ENCODE measurements at regions not wholly inside any gene's neighbourhood (a gene's known extent, or its start where the extent isn't known, plus 50 kb on each side); places are given as distances from the start of the nearest gene placed in this dataset.

GRCh38 chr1:219478811-219479210 lies 134.1 kb downstream of the ZC3H11B start:
- CTCF ChIA-PET, result interaction anchor here (1.6 kb wide), 1 partner anchor 10 kb away, joined by 5 read pairs; no protein-coding TSS in a partner anchor
- Mint-ChIP-seq H3K27ac (no peak overlapping the region), H3K4me3 (no peak overlapping the region), H3K4me1 (peaks cover 7% of the 10 kb centered on the region), H3K27me3 (no peaks in the 10 kb centered on the region), H3K9me3 (ENCODE audit: low read depth) (no peaks in the 10 kb centered on the region), H3K36me3 (no peaks in the 10 kb centered on the region)
- ATAC-seq (no peak), DNase-seq (no peak)

DNA sequence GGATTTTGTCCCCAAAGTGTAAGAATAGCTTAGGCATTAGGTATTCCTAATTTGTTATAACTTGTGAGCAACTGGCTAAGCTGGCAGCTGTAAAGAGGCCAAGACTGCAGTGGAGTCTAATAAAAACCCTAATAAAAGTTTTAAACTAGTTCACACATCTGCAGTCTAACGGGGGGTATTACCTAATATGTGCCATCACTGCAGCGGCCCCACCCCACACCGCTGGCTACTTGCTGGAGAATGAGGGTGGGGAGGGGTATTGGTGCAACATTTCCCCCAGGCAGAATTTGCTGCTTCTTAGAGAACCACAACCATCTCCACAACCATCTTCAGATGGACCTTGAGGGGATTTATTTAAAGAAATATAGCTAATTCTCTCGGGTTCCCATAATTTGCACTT lies 135.0 kb downstream of the ZC3H11B start:
- Mint-ChIP-seq H3K4me1 (peaks cover 7% of the 10 kb centered on the region), H3K27ac (no peak overlapping the region), H3K36me3 (no peaks in the 10 kb centered on the region), H3K9me3 (ENCODE audit: low read depth) (no peaks in the 10 kb centered on the region), H3K27me3 (no peaks in the 10 kb centered on the region), H3K4me3 (no peak overlapping the region)
- no peak for ATAC-seq
- no peak for DNase-seq
- CTCF ChIA-PET, result interaction anchor here (1.6 kb wide), 1 partner anchor 9 kb away, joined by 5 read pairs; no protein-coding TSS in a partner anchor

DNA sequence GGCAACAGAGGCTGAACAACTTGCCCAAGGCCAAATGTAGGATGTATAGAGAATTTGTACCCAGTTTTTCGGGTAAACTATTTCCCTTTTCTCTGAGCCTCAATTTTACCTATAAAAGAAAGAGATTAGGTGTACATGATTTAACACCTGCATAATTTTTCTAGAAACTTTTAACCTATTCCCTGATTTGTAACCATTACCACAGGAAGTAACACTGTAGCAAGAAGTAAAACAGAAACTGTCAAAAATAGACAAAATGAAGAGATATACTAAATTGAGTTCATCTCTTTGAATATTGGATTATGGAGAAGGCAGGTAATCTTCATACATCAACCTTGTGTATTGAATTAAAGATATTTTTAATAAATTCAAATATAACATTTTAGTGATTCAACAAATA lies 136.2 kb downstream of the ZC3H11B start:
- Mint-ChIP-seq H3K4me3 (no peak overlapping the region), H3K36me3 (no peaks in the 10 kb centered on the region), H3K27ac (no peak overlapping the region), H3K27me3 (no peaks in the 10 kb centered on the region), H3K9me3 (ENCODE audit: low read depth) (no peaks in the 10 kb centered on the region), H3K4me1 (peaks cover 7% of the 10 kb centered on the region)
- DNase-seq, result no peak
- CTCF ChIA-PET, result no interaction called here
- ATAC-seq, result no peak

DNA sequence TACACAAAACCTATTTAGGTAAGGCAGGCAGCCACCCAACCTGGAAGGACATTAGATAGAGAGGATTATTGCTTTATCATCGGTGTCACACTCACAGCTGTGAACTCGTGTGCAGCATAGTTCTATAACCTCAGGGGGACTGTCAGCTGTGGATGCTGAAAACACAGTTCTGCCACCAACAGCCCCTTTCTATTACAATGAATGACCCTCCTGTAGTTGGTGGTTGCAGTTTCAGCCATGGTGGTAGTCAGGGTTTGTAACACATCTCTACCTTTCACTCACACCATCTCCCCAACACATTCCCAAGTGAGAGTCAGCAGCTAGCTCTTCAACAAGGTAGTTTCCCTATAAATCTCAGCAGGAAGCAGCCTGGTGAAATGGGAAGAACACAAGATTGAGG lies 136.8 kb downstream of the ZC3H11B start:
- no peak overlapping the region for H3K4me3 Mint-ChIP-seq
- DNase-seq (no peak), ATAC-seq (no peak)
- H3K9me3 Mint-ChIP-seq (ENCODE audit: low read depth), result no peaks in the 10 kb centered on the region
- H3K27ac Mint-ChIP-seq, result no peak overlapping the region
- CTCF ChIA-PET, result no interaction called here
- peaks cover 7% of the 10 kb centered on the region for H3K4me1 Mint-ChIP-seq
- no peaks in the 10 kb centered on the region for H3K36me3 Mint-ChIP-seq
- no peaks in the 10 kb centered on the region for H3K27me3 Mint-ChIP-seq

- Mint-ChIP-seq H3K9me3 (ENCODE audit: low read depth) (no peaks in the 10 kb centered on the region), H3K27ac (no peak overlapping the region), H3K36me3 (no peaks in the 10 kb centered on the region), H3K4me1 (peaks cover 7% of the 10 kb centered on the region), H3K4me3 (no peak overlapping the region), H3K27me3 (no peaks in the 10 kb centered on the region)
- CTCF ChIA-PET, result no interaction called here
- no peak for ATAC-seq
- DNase-seq, result no peak
Measured at GRCh38 chr1:219472596-219472995, 140.3 kb downstream of the ZC3H11B start.

GRCh38 chr1:219467524-219467923 lies 145.4 kb downstream of the ZC3H11B start:
- H3K36me3 Mint-ChIP-seq, result no peaks in the 10 kb centered on the region
- H3K27ac Mint-ChIP-seq, result no peak overlapping the region
- no peak for ATAC-seq
- no peaks in the 10 kb centered on the region for H3K9me3 Mint-ChIP-seq (ENCODE audit: low read depth)
- CTCF ChIA-PET, result no interaction called here
- H3K27me3 Mint-ChIP-seq, result no peaks in the 10 kb centered on the region
- no peak overlapping the region for H3K4me3 Mint-ChIP-seq
- H3K4me1 Mint-ChIP-seq, result no peaks in the 10 kb centered on the region
- no peak for DNase-seq

DNA sequence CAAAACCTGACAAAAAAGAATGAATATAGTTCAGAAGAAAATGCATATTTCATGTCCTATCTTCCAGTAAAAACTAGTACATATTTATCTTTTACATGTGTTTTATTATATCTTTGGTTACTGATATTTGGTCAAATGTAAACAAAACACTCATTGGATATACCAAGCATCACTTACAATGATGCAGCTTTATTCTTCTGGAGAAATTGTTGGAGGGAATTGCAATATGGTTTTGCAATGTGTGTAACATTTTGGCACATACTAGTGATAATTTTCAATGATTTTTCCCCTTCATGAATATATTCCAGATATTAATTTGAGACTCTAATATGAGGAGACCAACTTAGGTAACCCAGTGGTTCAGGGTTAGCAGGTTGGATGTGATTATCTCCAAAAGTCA lies 146.1 kb downstream of the ZC3H11B start:
- no peak overlapping the region for H3K27ac Mint-ChIP-seq
- H3K9me3 Mint-ChIP-seq (ENCODE audit: low read depth), result no peaks in the 10 kb centered on the region
- no peaks in the 10 kb centered on the region for H3K36me3 Mint-ChIP-seq
- ATAC-seq (no peak), DNase-seq (no peak)
- no peak overlapping the region for H3K4me3 Mint-ChIP-seq
- CTCF ChIA-PET, result no interaction called here
- H3K4me1 Mint-ChIP-seq, result peaks cover 4% of the 10 kb centered on the region
- no peaks in the 10 kb centered on the region for H3K27me3 Mint-ChIP-seq

DNA sequence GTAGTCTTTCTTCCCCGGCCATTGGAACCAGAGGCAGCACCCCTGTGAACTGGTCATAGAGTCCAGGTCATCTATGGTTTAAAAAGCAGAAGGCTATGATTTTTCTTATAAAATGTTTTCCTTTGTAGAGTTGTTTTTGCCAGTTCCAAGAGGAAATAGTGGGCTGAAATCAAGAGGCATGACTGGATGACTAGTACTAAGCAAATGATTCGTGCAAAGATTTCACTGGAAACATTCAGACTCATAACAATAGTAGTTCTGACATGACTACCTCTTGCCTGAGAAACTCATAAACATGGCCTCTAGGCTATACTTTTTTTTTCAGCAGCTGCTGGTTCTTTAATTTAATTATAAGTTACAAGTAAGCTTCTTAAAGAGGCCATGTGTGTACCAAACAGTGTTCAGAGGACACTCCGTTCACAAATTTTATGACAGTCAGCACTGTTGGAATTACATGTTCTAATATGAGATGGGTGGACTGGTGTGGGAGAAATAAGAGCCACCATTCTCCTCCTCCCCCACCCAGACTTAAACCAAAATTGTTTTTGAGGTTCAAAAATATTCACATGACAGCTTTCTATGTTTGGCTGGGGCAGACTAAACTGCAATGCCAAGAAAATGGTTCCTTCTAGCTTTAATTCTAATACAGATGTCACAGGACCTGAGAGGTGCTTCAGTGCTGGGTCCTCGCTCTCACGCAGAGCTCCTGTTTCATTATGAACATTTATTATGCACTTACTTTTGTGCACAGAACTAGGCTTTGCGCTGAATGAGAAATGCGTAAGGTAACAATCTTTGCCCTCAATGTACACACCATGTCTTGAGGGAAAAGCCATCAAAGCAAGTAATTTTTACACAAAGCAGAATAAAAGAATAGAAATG lies 147.5 kb downstream of the ZC3H11B start:
- CTCF ChIA-PET, result no interaction called here
- DNase-seq (no peak), ATAC-seq (no peak)
- no peak overlapping the region for H3K4me3 Mint-ChIP-seq
- H3K27me3 Mint-ChIP-seq, result no peaks in the 10 kb centered on the region
- H3K9me3 Mint-ChIP-seq (ENCODE audit: low read depth), result no peaks in the 10 kb centered on the region
- no peaks in the 10 kb centered on the region for H3K36me3 Mint-ChIP-seq
- H3K27ac Mint-ChIP-seq, result no peak overlapping the region
- H3K4me1 Mint-ChIP-seq, result peaks cover 11% of the 10 kb centered on the region

DNA sequence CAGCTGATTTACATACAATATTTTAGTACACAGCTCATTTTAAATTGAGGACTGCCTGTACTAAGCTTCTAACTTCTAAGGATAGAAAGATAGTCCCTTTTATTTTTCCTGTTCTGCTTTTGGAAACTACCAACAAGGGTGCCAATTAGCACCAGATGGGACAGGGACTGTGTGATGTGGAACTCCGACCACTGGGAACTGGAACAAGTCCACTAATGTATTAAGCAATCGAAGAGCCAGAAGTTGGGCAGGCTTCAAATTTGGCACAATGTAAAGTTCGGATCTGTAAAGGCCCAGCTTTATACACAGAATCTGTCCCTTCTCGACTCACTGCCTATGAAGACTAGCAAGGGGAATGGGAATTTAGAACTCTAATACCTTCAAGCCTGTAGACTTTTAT lies 149.3 kb downstream of the ZC3H11B start:
- Mint-ChIP-seq H3K27ac (no peak overlapping the region), H3K9me3 (ENCODE audit: low read depth) (no peaks in the 10 kb centered on the region), H3K4me1 (peaks cover 11% of the 10 kb centered on the region), H3K4me3 (no peak overlapping the region), H3K27me3 (no peaks in the 10 kb centered on the region), H3K36me3 (no peaks in the 10 kb centered on the region)
- ATAC-seq, result no peak
- DNase-seq, result no peak
- CTCF ChIA-PET, result no interaction called here

- CTCF ChIA-PET, result no interaction called here
- DNase-seq (no peak), ATAC-seq (no peak)
- H3K36me3 Mint-ChIP-seq, result no peaks in the 10 kb centered on the region
- H3K27me3 Mint-ChIP-seq, result no peaks in the 10 kb centered on the region
- H3K4me1 Mint-ChIP-seq, result peaks cover 11% of the 10 kb centered on the region
- H3K4me3 Mint-ChIP-seq, result no peak overlapping the region
- H3K27ac Mint-ChIP-seq, result no peak overlapping the region
- H3K9me3 Mint-ChIP-seq (ENCODE audit: low read depth), result no peaks in the 10 kb centered on the region
Measured at GRCh38 chr1:219461981-219462400, 150.9 kb downstream of the ZC3H11B start.

DNA sequence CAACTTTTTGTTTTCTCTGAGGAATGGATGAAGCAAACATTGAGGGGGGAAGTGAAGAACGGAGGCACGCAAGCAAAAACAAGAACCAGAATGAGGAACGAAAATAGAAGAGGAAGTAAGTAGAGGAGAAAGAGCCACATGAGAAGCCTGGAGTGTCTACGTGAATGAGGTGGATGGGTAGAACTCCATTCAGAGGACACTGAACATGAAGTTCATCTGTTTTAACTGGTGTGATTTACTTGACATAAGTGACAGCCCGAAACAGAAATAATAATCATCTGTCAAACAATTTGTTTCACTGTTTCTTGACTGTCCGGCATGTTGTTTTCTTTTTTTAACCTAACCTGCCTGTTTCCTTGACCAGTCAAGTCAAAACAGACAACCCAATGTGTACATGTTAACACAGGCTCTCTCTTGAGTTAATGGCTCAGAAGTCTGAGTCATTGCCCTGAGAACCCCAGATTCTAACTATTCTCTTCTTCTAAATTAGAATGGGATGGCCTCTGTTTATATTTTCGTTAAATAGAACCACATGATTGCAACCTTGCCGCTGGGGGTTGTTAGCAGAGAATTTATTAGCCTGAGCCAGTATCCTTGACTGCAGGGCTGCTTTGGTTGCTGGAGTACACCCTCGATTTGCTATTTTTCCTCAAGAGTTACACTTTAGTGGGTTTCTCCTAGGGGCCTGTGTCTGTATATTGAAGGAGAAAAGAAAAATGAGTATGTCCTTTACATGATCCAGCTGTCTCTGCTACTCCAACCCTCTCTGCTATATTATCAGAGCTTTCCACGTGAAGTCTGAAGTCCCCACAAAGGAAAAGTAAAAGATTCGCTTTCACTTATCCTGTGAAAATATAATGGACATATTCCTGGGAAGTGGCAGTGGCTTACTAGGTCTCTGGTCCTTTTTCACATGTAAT lies 151.7 kb downstream of the ZC3H11B start:
- H3K27ac Mint-ChIP-seq, result no peak overlapping the region
- no peak overlapping the region for H3K4me3 Mint-ChIP-seq
- H3K36me3 Mint-ChIP-seq, result no peaks in the 10 kb centered on the region

DNA sequence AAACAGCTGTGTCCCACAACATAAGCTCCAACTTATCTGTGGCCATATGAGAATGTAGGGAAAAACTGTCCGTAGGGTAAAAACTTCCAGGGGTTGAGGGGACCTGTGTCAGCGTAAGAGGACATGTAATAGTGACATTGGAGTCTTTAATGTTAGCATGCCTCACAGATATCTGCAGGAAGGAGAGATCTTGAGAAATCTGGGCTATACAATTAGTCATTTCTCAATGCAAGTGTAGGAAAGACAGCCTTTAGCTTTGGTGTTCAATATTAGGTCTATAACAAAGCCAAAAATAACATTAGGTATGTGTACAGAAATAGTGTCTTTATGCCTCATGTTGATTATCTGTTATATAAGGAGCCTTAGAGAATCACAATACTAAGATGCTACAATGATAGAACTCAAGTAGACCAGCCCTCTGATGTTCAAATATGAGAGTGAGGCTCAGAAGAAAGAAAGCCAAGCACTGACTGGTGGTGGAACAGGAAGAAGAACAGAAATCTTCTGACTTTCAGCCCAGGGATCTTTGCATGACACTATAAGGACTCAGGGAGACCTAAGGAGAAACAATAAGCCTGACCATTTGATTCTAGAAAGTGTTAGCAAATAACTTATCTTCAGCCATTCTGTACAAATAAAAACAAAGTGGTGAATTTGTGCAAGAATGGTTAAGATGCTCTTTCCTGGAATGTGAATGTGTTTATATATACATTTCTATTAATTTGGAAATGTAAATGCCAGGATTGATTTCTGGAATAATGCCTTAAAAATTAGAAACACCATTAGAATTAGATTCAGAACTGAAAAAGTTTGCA lies 152.6 kb downstream of the ZC3H11B start:
- CTCF ChIA-PET, result no interaction called here
- ATAC-seq (no peak), DNase-seq (no peak)
- Mint-ChIP-seq H3K4me3 (no peak overlapping the region), H3K27ac (no peak overlapping the region), H3K36me3 (no peaks in the 10 kb centered on the region), H3K9me3 (ENCODE audit: low read depth) (no peaks in the 10 kb centered on the region), H3K4me1 (peaks cover 11% of the 10 kb centered on the region), H3K27me3 (no peaks in the 10 kb centered on the region)

More for the DNA sequence above, 151.7 kb downstream of the ZC3H11B start:
- CTCF ChIA-PET, result no interaction called here
- peaks cover 11% of the 10 kb centered on the region for H3K4me1 Mint-ChIP-seq
- H3K27me3 Mint-ChIP-seq, result no peaks in the 10 kb centered on the region
- ATAC-seq (no peak), DNase-seq (no peak)
- no peaks in the 10 kb centered on the region for H3K9me3 Mint-ChIP-seq (ENCODE audit: low read depth)

GRCh38 chr1:219459351-219460080 lies 153.4 kb downstream of the ZC3H11B start:
- DNase-seq (no peak), ATAC-seq (no peak)
- CTCF ChIA-PET, result no interaction called here
- no peaks in the 10 kb centered on the region for H3K9me3 Mint-ChIP-seq (ENCODE audit: low read depth)
- H3K4me1 Mint-ChIP-seq, result peaks cover 11% of the 10 kb centered on the region
- no peaks in the 10 kb centered on the region for H3K27me3 Mint-ChIP-seq
- H3K36me3 Mint-ChIP-seq, result no peaks in the 10 kb centered on the region
- no peak overlapping the region for H3K4me3 Mint-ChIP-seq
- no peak overlapping the region for H3K27ac Mint-ChIP-seq

All from activated CD8-positive, alpha-beta memory T cell treated with anti-CD3 and anti-CD28 coated beads, Interleukin-2, amount 10 ng/mL, durations not matched to agents 7 days and 5 days (primary cell).